ENCODE measurements at regions not wholly inside any gene's neighbourhood (a gene's known extent, or its start where the extent isn't known, plus 50 kb on each side); places are given as distances from the start of the nearest gene placed in this dataset.

- TF ChIP-seq CTCF (IDR thresholded peaks at IDR 0.05) (no peak), POLR2A (IDR thresholded peaks at IDR 0.05) (no peak), EP300 (IDR thresholded peaks at IDR 0.05) (no peak), POLR2AphosphoS5 (IDR thresholded peaks at IDR 0.05) (no peak)
These were observed 898.2 kb downstream of the CCSER2 start for GRCh38 chr10:85226596-85226995.
